ENCODE measurements at regions not wholly inside any gene's neighbourhood (a gene's known extent, or its start where the extent isn't known, plus 50 kb on each side); places are given as distances from the start of the nearest gene placed in this dataset.

GRCh38 chr15:91779960-91780359 is 73.5 kb upstream of the SLCO3A1 start:
- Histone ChIP-seq H3K4me2 (ENCODE audit: low read length) (no peak overlapping the region), H3K4me3 (ENCODE audit: low read length) (no peak overlapping the region)
- no peak for DNase-seq

DNA sequence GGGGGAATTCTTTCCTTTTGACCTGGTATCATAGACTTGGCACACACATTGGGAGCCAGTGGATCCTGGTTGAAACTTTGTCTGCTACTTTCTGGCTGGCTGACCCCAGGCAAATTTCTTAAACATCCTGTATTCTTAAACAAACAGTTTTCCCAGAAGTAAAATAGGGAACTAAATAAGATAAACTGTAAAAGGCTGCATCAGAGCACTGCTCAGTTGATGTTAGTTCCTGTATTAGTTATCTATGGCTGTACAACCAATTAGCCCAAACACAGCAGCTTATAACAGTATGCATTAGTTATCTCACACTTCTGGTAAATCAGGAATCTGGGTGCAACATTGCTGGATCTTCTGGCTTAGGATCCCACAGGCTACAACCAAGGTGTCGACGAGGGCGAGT is 73.1 kb upstream of the SLCO3A1 start:
- Histone ChIP-seq H3K56ac (ENCODE audit: low read length) (no peak overlapping the region), H3K79me1 (ENCODE audit: low read length) (no peaks in the 10 kb centered on the region), H3K4me3 (ENCODE audit: low read length) (no peak overlapping the region), H3K27ac (ENCODE audit: low read depth, low read length) (no peak overlapping the region), H3K4me1 (ENCODE audit: control insufficient read depth, low read depth, low read length) (no peaks in the 10 kb centered on the region), H3K23ac (ENCODE audit: low read length) (no peak overlapping the region), H3K36me3 (ENCODE audit: control insufficient read depth, insufficient read depth, low read length) (no peaks in the 10 kb centered on the region), H4K5ac (ENCODE audit: low read length) (no peak overlapping the region), H3K4me2 (ENCODE audit: low read length) (no peak overlapping the region), H2BK15ac (replicated peaks; ENCODE audit: low read depth) (no peak overlapping the region), H3K9ac (ENCODE audit: low read length) (no peak overlapping the region), H2BK5ac (ENCODE audit: low read length) (no peak overlapping the region), H3K27me3 (ENCODE audit: insufficient read depth, low read length, poor library complexity) (no peaks in the 10 kb centered on the region), H3K4ac (ENCODE audit: low read depth, low read length) (no peak overlapping the region), H3K18ac (ENCODE audit: low read length) (no peak overlapping the region), H2AK5ac (ENCODE audit: low read length) (no peak overlapping the region), H4K8ac (ENCODE audit: low read depth, low read length) (no peak overlapping the region), H2BK120ac (ENCODE audit: low read depth, low read length) (no peak overlapping the region), H3K79me2 (ENCODE audit: control insufficient read depth, insufficient read depth, low read length) (no peaks in the 10 kb centered on the region)
- peak; percentile 49 for DNase-seq
- WGBS (ENCODE audit: extremely low coverage, insufficient coverage, low lambda C conversion rate): no CpG with 5 or more reads among the region's 3 CpGs

More at GRCh38 chr15:91779960-91780359, 73.5 kb upstream of the SLCO3A1 start:
- Histone ChIP-seq H3K4me1 (ENCODE audit: control insufficient read depth, low read depth, low read length) (no peaks in the 10 kb centered on the region), H2BK15ac (replicated peaks; ENCODE audit: low read depth) (no peak overlapping the region), H3K27ac (ENCODE audit: low read depth, low read length) (no peak overlapping the region), H3K4ac (ENCODE audit: low read depth, low read length) (no peak overlapping the region), H3K23ac (ENCODE audit: low read length) (no peak overlapping the region), H3K56ac (ENCODE audit: low read length) (no peak overlapping the region), H2BK5ac (ENCODE audit: low read length) (no peak overlapping the region), H3K27me3 (ENCODE audit: insufficient read depth, low read length, poor library complexity) (no peaks in the 10 kb centered on the region), H3K9ac (ENCODE audit: low read length) (no peak overlapping the region), H3K36me3 (ENCODE audit: control insufficient read depth, insufficient read depth, low read length) (no peaks in the 10 kb centered on the region), H2AK5ac (ENCODE audit: low read length) (no peak overlapping the region), H3K79me1 (ENCODE audit: low read length) (no peaks in the 10 kb centered on the region), H4K8ac (ENCODE audit: low read depth, low read length) (no peak overlapping the region), H3K18ac (ENCODE audit: low read length) (no peak overlapping the region), H2BK120ac (ENCODE audit: low read depth, low read length) (no peak overlapping the region), H4K5ac (ENCODE audit: low read length) (no peak overlapping the region), H3K79me2 (ENCODE audit: control insufficient read depth, insufficient read depth, low read length) (no peaks in the 10 kb centered on the region)
- no CpG with 5 or more reads among the region's 5 CpGs for whole genome bisulfite sequencing (ENCODE audit: extremely low coverage, insufficient coverage, low lambda C conversion rate)

- Histone ChIP-seq H3K79me2 (ENCODE audit: control insufficient read depth, insufficient read depth, low read length) (no peaks in the 10 kb centered on the region), H3K27me3 (ENCODE audit: insufficient read depth, low read length, poor library complexity) (no peaks in the 10 kb centered on the region), H2BK15ac (replicated peaks; ENCODE audit: low read depth) (no peak overlapping the region), H3K4me2 (ENCODE audit: low read length) (no peak overlapping the region), H3K4ac (ENCODE audit: low read depth, low read length) (no peak overlapping the region), H3K9ac (ENCODE audit: low read length) (no peak overlapping the region), H3K27ac (ENCODE audit: low read depth, low read length) (no peak overlapping the region), H3K56ac (ENCODE audit: low read length) (no peak overlapping the region), H4K5ac (ENCODE audit: low read length) (no peak overlapping the region), H2BK5ac (ENCODE audit: low read length) (no peak overlapping the region), H3K23ac (ENCODE audit: low read length) (no peak overlapping the region), H2BK120ac (ENCODE audit: low read depth, low read length) (no peak overlapping the region), H3K36me3 (ENCODE audit: control insufficient read depth, insufficient read depth, low read length) (no peaks in the 10 kb centered on the region), H3K79me1 (ENCODE audit: low read length) (no peaks in the 10 kb centered on the region), H2AK5ac (ENCODE audit: low read length) (no peak overlapping the region), H3K4me1 (ENCODE audit: control insufficient read depth, low read depth, low read length) (no peaks in the 10 kb centered on the region), H4K8ac (ENCODE audit: low read depth, low read length) (no peak overlapping the region), H3K4me3 (ENCODE audit: low read length) (no peak overlapping the region), H3K18ac (ENCODE audit: low read length) (no peak overlapping the region)
- DNase-seq: no peak
- WGBS (ENCODE audit: extremely low coverage, insufficient coverage, low lambda C conversion rate): no CpG with 5 or more reads among the region's 6 CpGs
These were observed 71.3 kb upstream of the SLCO3A1 start for GRCh38 chr15:91782221-91782620.

- no peaks in the 10 kb centered on the region for H3K27me3 ChIP-seq (ENCODE audit: insufficient read depth, low read length, poor library complexity)
- DNase-seq: no peak
- H3K4me3 ChIP-seq (ENCODE audit: low read length): no peak overlapping the region
- no peaks in the 10 kb centered on the region for H3K79me2 ChIP-seq (ENCODE audit: control insufficient read depth, insufficient read depth, low read length)
- H3K23ac ChIP-seq (ENCODE audit: low read length): no peak overlapping the region
- no peaks in the 10 kb centered on the region for H3K36me3 ChIP-seq (ENCODE audit: control insufficient read depth, insufficient read depth, low read length)
- H3K18ac ChIP-seq (ENCODE audit: low read length): no peak overlapping the region
- H3K27ac ChIP-seq (ENCODE audit: low read depth, low read length): no peak overlapping the region
- no peak overlapping the region for H4K5ac ChIP-seq (ENCODE audit: low read length)
- no peaks in the 10 kb centered on the region for H3K4me1 ChIP-seq (ENCODE audit: control insufficient read depth, low read depth, low read length)
- H2AK5ac ChIP-seq (ENCODE audit: low read length): no peak overlapping the region
- H3K9ac ChIP-seq (ENCODE audit: low read length): no peak overlapping the region
- H2BK5ac ChIP-seq (ENCODE audit: low read length): no peak overlapping the region
- H3K79me1 ChIP-seq (ENCODE audit: low read length): no peaks in the 10 kb centered on the region
- H2BK15ac ChIP-seq (replicated peaks; ENCODE audit: low read depth): no peak overlapping the region
- H4K8ac ChIP-seq (ENCODE audit: low read depth, low read length): no peak overlapping the region
- H3K4ac ChIP-seq (ENCODE audit: low read depth, low read length): no peak overlapping the region
- H3K56ac ChIP-seq (ENCODE audit: low read length): no peak overlapping the region
- WGBS (ENCODE audit: extremely low coverage, insufficient coverage, low lambda C conversion rate): no CpG with 5 or more reads among the region's 3 CpGs
- H3K4me2 ChIP-seq (ENCODE audit: low read length): no peak overlapping the region
- no peak overlapping the region for H2BK120ac ChIP-seq (ENCODE audit: low read depth, low read length)
These were observed 70.5 kb upstream of the SLCO3A1 start for GRCh38 chr15:91783008-91783407.

DNA sequence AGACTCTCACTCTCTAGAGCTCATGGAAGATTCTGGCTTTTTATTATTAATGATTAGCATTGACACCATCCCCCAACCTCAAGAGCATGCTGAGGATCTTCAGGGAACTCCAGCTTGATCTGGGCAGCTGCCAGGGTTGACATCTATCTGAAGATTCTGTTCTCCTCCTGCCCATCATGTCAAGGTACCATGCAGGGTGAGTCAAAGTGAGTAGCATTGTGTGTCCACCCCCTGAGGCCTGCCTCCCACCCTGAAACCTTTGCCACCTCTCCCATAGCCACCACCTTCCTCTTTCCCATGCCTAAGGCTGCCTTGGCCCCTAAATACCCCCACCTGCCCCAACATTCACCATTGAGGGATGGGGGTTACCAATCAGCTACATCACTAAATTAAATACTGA is 70.1 kb upstream of the SLCO3A1 start:
- Histone ChIP-seq H2AK5ac (ENCODE audit: low read length) (no peak overlapping the region), H2BK15ac (replicated peaks; ENCODE audit: low read depth) (no peak overlapping the region), H3K23ac (ENCODE audit: low read length) (no peak overlapping the region), H4K8ac (ENCODE audit: low read depth, low read length) (no peak overlapping the region), H2BK5ac (ENCODE audit: low read length) (no peak overlapping the region), H3K4me1 (ENCODE audit: control insufficient read depth, low read depth, low read length) (no peaks in the 10 kb centered on the region), H3K56ac (ENCODE audit: low read length) (no peak overlapping the region), H3K36me3 (ENCODE audit: control insufficient read depth, insufficient read depth, low read length) (no peaks in the 10 kb centered on the region), H3K18ac (ENCODE audit: low read length) (no peak overlapping the region), H3K4me2 (ENCODE audit: low read length) (no peak overlapping the region), H3K27ac (ENCODE audit: low read depth, low read length) (no peak overlapping the region), H3K9ac (ENCODE audit: low read length) (no peak overlapping the region), H4K5ac (ENCODE audit: low read length) (no peak overlapping the region), H3K4ac (ENCODE audit: low read depth, low read length) (no peak overlapping the region), H3K27me3 (ENCODE audit: insufficient read depth, low read length, poor library complexity) (no peaks in the 10 kb centered on the region), H3K79me1 (ENCODE audit: low read length) (no peaks in the 10 kb centered on the region), H3K79me2 (ENCODE audit: control insufficient read depth, insufficient read depth, low read length) (no peaks in the 10 kb centered on the region), H3K4me3 (ENCODE audit: low read length) (no peak overlapping the region), H2BK120ac (ENCODE audit: low read depth, low read length) (no peak overlapping the region)
- no peak for DNase-seq

- Histone ChIP-seq H2BK5ac (ENCODE audit: low read length) (no peak overlapping the region), H3K18ac (ENCODE audit: low read length) (no peak overlapping the region), H4K5ac (ENCODE audit: low read length) (no peak overlapping the region), H3K23ac (ENCODE audit: low read length) (no peak overlapping the region), H3K4me3 (ENCODE audit: low read length) (no peak overlapping the region), H3K36me3 (ENCODE audit: control insufficient read depth, insufficient read depth, low read length) (no peaks in the 10 kb centered on the region), H2BK120ac (ENCODE audit: low read depth, low read length) (no peak overlapping the region), H3K4me2 (ENCODE audit: low read length) (no peak overlapping the region), H3K4ac (ENCODE audit: low read depth, low read length) (no peak overlapping the region), H2BK15ac (replicated peaks; ENCODE audit: low read depth) (no peak overlapping the region), H2AK5ac (ENCODE audit: low read length) (no peak overlapping the region), H3K27ac (ENCODE audit: low read depth, low read length) (no peak overlapping the region), H3K9ac (ENCODE audit: low read length) (no peak overlapping the region), H3K27me3 (ENCODE audit: insufficient read depth, low read length, poor library complexity) (no peaks in the 10 kb centered on the region), H3K79me2 (ENCODE audit: control insufficient read depth, insufficient read depth, low read length) (no peaks in the 10 kb centered on the region), H3K4me1 (ENCODE audit: control insufficient read depth, low read depth, low read length) (no peaks in the 10 kb centered on the region), H3K56ac (ENCODE audit: low read length) (no peak overlapping the region), H4K8ac (ENCODE audit: low read depth, low read length) (no peak overlapping the region), H3K79me1 (ENCODE audit: low read length) (no peaks in the 10 kb centered on the region)
- no peak for DNase-seq
- WGBS (ENCODE audit: extremely low coverage, insufficient coverage, low lambda C conversion rate): no CpG with 5 or more reads among the region's 4 CpGs
These were observed 68.4 kb upstream of the SLCO3A1 start for GRCh38 chr15:91784973-91785709.
